ENCODE measurements at regions not wholly inside any gene's neighbourhood (a gene's known extent, or its start where the extent isn't known, plus 50 kb on each side); places are given as distances from the start of the nearest gene placed in this dataset.

- no peaks in the 10 kb centered on the region for H3K27me3 ChIP-seq
- no peak for TF ChIP-seq POLR2A (IDR thresholded peaks at IDR 0.05)
- no peak for TF ChIP-seq CTCF (IDR thresholded peaks at IDR 0.05 in 4 of 5, conservative IDR thresholded peaks at IDR 0.05 in 1 of 5)
- in situ Hi-C loops (cut with MboI; ENCODE audit: low sequenced_read_pairs in 4 of 4) (no loop called here), intact Hi-C loops (cut with DNase I; ENCODE audit: low total_unique reads) (no loop called here)
- no peaks in the 10 kb centered on the region for H3K36me3 ChIP-seq
- no peak overlapping the region for H3K27ac ChIP-seq
- no peak for ATAC-seq
- no peak overlapping the region for H3K4me3 ChIP-seq
- H3K4me1 ChIP-seq: no peaks in the 10 kb centered on the region
- DNase-seq: no peak
- H3K9me3 ChIP-seq: no peaks in the 10 kb centered on the region
These were observed 896.9 kb downstream of the CCSER2 start for GRCh38 chr10:85225311-85225710.

GRCh38 chr10:85226596-85226995 lies 898.2 kb downstream of the CCSER2 start:
- no peak for TF ChIP-seq CTCF (IDR thresholded peaks at IDR 0.05 in 4 of 5, conservative IDR thresholded peaks at IDR 0.05 in 1 of 5)
- no peak for TF ChIP-seq POLR2A (IDR thresholded peaks at IDR 0.05)
- DNase-seq: no peak
- Histone ChIP-seq H3K4me1 (no peaks in the 10 kb centered on the region), H3K27me3 (no peaks in the 10 kb centered on the region), H3K4me3 (no peak overlapping the region), H3K27ac (no peak overlapping the region), H3K36me3 (no peaks in the 10 kb centered on the region), H3K9me3 (no peaks in the 10 kb centered on the region)
- in situ Hi-C loops (cut with MboI; ENCODE audit: low sequenced_read_pairs in 4 of 4): no loop called here
- intact Hi-C loops (cut with DNase I; ENCODE audit: low total_unique reads): no loop called here
- no peak for ATAC-seq

DNA sequence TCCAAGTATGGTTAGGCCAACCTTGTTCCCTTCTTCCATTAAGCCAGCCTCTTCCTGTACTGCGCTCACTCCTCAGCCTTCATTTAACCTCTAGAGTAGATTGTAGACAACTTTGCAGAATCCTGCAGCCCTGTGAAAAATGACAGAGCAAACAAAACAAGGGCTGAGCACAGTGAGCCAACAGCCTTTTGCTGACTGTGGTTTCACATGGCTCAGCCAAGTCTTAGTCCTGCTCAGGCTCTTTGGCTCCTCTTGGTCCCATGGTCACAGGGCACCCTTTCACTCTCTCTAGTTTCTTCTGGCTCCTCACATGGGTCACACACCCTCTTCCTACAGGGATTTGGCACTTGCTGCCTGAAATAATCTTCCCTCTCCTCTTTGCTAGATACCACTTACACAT lies 900.3 kb downstream of the CCSER2 start:
- TF ChIP-seq POLR2A (IDR thresholded peaks at IDR 0.05) (no peak), CTCF (IDR thresholded peaks at IDR 0.05 in 4 of 5, conservative IDR thresholded peaks at IDR 0.05 in 1 of 5) (no peak)
- no peaks in the 10 kb centered on the region for H3K4me1 ChIP-seq
- no peak overlapping the region for H3K27ac ChIP-seq
- no peak overlapping the region for H3K4me3 ChIP-seq
- H3K27me3 ChIP-seq: no peaks in the 10 kb centered on the region
- in situ Hi-C loops (cut with MboI; ENCODE audit: low sequenced_read_pairs in 4 of 4) (no loop called here), intact Hi-C loops (cut with DNase I; ENCODE audit: low total_unique reads) (no loop called here)
- ATAC-seq: no peak
- no peak for DNase-seq
- no peaks in the 10 kb centered on the region for H3K36me3 ChIP-seq
- no peaks in the 10 kb centered on the region for H3K9me3 ChIP-seq

GRCh38 chr10:85231534-85232270 lies 903.3 kb downstream of the CCSER2 start:
- Histone ChIP-seq H3K4me1 (no peaks in the 10 kb centered on the region), H3K9me3 (no peaks in the 10 kb centered on the region), H3K27ac (no peak overlapping the region), H3K4me3 (no peak overlapping the region), H3K27me3 (no peaks in the 10 kb centered on the region), H3K36me3 (no peaks in the 10 kb centered on the region)
- in situ Hi-C loops (cut with MboI; ENCODE audit: low sequenced_read_pairs in 4 of 4): no loop called here
- DNase-seq (no peak), ATAC-seq (no peak)
- intact Hi-C loops (cut with DNase I; ENCODE audit: low total_unique reads): no loop called here
- TF ChIP-seq POLR2A (IDR thresholded peaks at IDR 0.05): no peak
- TF ChIP-seq CTCF (IDR thresholded peaks at IDR 0.05 in 4 of 5, conservative IDR thresholded peaks at IDR 0.05 in 1 of 5): no peak

DNA sequence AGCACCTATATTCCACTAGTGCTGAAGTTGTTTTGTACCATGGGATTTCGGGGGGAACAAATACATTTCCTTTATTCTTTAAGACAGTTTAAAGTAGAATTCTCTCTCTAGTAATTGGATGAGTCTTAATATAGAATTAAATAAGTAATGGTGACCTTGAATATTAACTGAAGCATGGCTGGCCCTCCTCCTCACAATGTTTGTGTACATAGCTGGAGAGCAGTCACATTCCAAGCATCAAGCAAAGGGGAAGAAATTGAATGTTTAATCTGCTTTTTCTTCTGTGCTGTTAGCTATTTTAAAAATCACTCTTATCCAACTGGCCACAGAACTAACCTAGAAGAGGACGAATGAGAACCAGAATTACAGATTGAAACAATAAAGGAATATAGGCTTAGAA lies 906.9 kb downstream of the CCSER2 start:
- DNase-seq (no peak), ATAC-seq (no peak)
- Histone ChIP-seq H3K27me3 (no peaks in the 10 kb centered on the region), H3K4me3 (no peak overlapping the region), H3K36me3 (no peaks in the 10 kb centered on the region), H3K27ac (no peak overlapping the region), H3K9me3 (no peaks in the 10 kb centered on the region), H3K4me1 (no peaks in the 10 kb centered on the region)
- intact Hi-C loops (cut with DNase I; ENCODE audit: low total_unique reads) (no loop called here), in situ Hi-C loops (cut with MboI; ENCODE audit: low sequenced_read_pairs in 4 of 4) (no loop called here)
- TF ChIP-seq POLR2A (IDR thresholded peaks at IDR 0.05) (no peak), CTCF (IDR thresholded peaks at IDR 0.05 in 4 of 5, conservative IDR thresholded peaks at IDR 0.05 in 1 of 5) (no peak)
